ENCODE measurements at regions not wholly inside any gene's neighbourhood (a gene's known extent, or its start where the extent isn't known, plus 50 kb on each side); places are given as distances from the start of the nearest gene placed in this dataset.

GRCh38 chr13:75165543-75166230 lies 316.3 kb downstream of the TBC1D4 start:
- TF ChIP-seq, protein P1, sequence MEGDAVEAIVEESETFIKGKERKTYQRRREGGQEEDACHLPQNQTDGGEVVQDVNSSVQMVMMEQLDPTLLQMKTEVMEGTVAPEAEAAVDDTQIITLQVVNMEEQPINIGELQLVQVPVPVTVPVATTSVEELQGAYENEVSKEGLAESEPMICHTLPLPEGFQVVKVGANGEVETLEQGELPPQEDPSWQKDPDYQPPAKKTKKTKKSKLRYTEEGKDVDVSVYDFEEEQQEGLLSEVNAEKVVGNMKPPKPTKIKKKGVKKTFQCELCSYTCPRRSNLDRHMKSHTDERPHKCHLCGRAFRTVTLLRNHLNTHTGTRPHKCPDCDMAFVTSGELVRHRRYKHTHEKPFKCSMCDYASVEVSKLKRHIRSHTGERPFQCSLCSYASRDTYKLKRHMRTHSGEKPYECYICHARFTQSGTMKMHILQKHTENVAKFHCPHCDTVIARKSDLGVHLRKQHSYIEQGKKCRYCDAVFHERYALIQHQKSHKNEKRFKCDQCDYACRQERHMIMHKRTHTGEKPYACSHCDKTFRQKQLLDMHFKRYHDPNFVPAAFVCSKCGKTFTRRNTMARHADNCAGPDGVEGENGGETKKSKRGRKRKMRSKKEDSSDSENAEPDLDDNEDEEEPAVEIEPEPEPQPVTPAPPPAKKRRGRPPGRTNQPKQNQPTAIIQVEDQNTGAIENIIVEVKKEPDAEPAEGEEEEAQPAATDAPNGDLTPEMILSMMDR (IDR thresholded peaks at IDR 0.05; ENCODE audit: borderline replicate concordance) = no peak
- H3K4me1 ChIP-seq = no peaks in the 10 kb centered on the region
- H3K36me3 ChIP-seq = no peaks in the 10 kb centered on the region
- no peak overlapping the region for H3K4me3 ChIP-seq
- no peaks in the 10 kb centered on the region for H3K9me3 ChIP-seq (replicated peaks)
- H3K27ac ChIP-seq (replicated peaks) = no peak overlapping the region
- no peaks in the 10 kb centered on the region for H3K27me3 ChIP-seq (ENCODE audit: low read depth)
- DNase-seq = no peak
- intact Hi-C loops (cut with micrococcal nuclease) = no loop called here

GRCh38 chr13:75161804-75162203 lies 320.2 kb downstream of the TBC1D4 start:
- Histone ChIP-seq H3K27ac (replicated peaks) (no peak overlapping the region), H3K36me3 (no peaks in the 10 kb centered on the region), H3K9me3 (replicated peaks) (peaks cover under 1% of the 10 kb centered on the region), H3K4me1 (no peaks in the 10 kb centered on the region), H3K4me3 (no peak overlapping the region), H3K27me3 (ENCODE audit: low read depth) (no peaks in the 10 kb centered on the region)
- intact Hi-C loops (cut with micrococcal nuclease) = no loop called here
- TF ChIP-seq, protein P1 (IDR thresholded peaks at IDR 0.05; ENCODE audit: borderline replicate concordance) = no peak
- no peak for DNase-seq

DNA sequence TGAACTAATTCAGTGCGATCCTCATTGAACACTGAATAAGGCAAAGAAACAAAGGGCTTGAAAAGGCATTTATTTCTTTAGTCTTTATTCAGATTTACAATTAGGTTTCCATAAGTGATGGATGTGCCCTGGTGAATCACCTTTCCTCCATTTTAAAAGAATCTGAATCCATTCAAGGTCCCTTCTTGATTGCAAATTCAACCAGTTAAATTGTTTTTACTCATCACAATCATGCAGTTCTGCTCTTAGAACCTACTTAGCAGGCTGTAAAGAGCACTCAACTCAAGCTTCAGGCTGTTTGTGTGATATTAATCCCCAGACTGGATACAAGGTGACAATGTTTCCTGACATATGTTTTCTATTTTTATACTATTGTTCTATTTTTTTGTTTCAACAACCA lies 321.0 kb downstream of the TBC1D4 start:
- no peak overlapping the region for H3K4me3 ChIP-seq
- H3K36me3 ChIP-seq = no peaks in the 10 kb centered on the region
- peaks cover 6% of the 10 kb centered on the region for H3K9me3 ChIP-seq (replicated peaks)
- TF ChIP-seq, protein P1 (IDR thresholded peaks at IDR 0.05; ENCODE audit: borderline replicate concordance) = no peak
- no peak for DNase-seq
- H3K4me1 ChIP-seq = no peaks in the 10 kb centered on the region
- H3K27ac ChIP-seq (replicated peaks) = no peak overlapping the region
- intact Hi-C loops (cut with micrococcal nuclease) = no loop called here
- H3K27me3 ChIP-seq (ENCODE audit: low read depth) = no peaks in the 10 kb centered on the region

- no peak for DNase-seq
- Histone ChIP-seq H3K27me3 (ENCODE audit: low read depth) (no peaks in the 10 kb centered on the region), H3K27ac (replicated peaks) (peak overlapping the region; percentile 28), H3K4me1 (no peaks in the 10 kb centered on the region), H3K4me3 (no peak overlapping the region), H3K9me3 (replicated peaks) (peaks cover 6% of the 10 kb centered on the region), H3K36me3 (no peaks in the 10 kb centered on the region)
- TF ChIP-seq, protein P1 (IDR thresholded peaks at IDR 0.05; ENCODE audit: borderline replicate concordance) = no peak
- intact Hi-C loops (cut with micrococcal nuclease) = no loop called here
Measured at GRCh38 chr13:75154331-75154730, 327.6 kb downstream of the TBC1D4 start.

DNA sequence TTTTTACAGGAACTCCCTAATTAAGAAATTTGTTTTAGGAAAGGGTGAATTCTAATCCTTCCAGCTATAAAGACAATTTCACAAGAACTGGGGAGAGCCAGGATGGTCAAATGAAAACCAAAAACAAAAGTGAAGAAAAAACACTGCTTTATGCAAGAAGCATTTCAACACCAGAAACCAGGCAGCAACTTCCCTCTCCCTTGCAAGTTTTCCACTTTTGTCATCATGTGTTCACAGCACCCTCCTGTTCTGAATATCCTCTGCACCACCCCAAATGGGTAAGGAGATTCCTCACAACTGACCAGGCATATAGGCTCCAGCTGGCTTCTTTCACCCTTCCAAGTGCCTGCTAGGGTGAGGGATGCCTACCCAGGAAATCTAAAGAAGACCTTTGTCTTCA lies 328.1 kb downstream of the TBC1D4 start:
- H3K4me3 ChIP-seq = no peak overlapping the region
- TF ChIP-seq, protein P1 (IDR thresholded peaks at IDR 0.05; ENCODE audit: borderline replicate concordance) = no peak
- peak overlapping the region; percentile 28 for H3K27ac ChIP-seq (replicated peaks)
- no peaks in the 10 kb centered on the region for H3K36me3 ChIP-seq
- DNase-seq = no peak
- no peaks in the 10 kb centered on the region for H3K4me1 ChIP-seq
- H3K27me3 ChIP-seq (ENCODE audit: low read depth) = no peaks in the 10 kb centered on the region
- peaks cover 6% of the 10 kb centered on the region for H3K9me3 ChIP-seq (replicated peaks)
- intact Hi-C loops (cut with micrococcal nuclease) = no loop called here
